ENCODE measurements at regions not wholly inside any gene's neighbourhood (a gene's known extent, or its start where the extent isn't known, plus 50 kb on each side); places are given as distances from the start of the nearest gene placed in this dataset.

- H3K23me2 ChIP-seq (ENCODE audit: low read depth, low read length): peaks cover 6% of the 10 kb centered on the region; the same call in 1 of the 2 replicates
- peaks cover 0 to 6% (median 3%) of the 10 kb centered on the region in 4 experiments; a peak in 2 of 7 replicates for H3K27me3 ChIP-seq (replicated peaks in 1 of 4; ENCODE audit: control insufficient read depth in 3 of 4, extremely low read depth in 1 of 4, insufficient read depth in 3 of 4, low read length in 3 of 4)
- H3K14ac ChIP-seq (ENCODE audit: insufficient read length): no peak overlapping the region
- peaks cover 0 to 3% of the 10 kb centered on the region in 2 experiments; a peak in 1 of 4 replicates for H3K9me3 ChIP-seq (ENCODE audit: insufficient read depth in 2 of 2, low read depth in 1 of 2, low read length in 1 of 2)
- H3K4me1 ChIP-seq (replicated peaks in 1 of 4; ENCODE audit: control insufficient read depth in 3 of 4, insufficient read depth in 4 of 4, low read length in 3 of 4): peaks cover 0 to 6% (median 4%) of the 10 kb centered on the region in 4 experiments; a peak in 4 of 7 replicates
- H4K20me1 ChIP-seq (replicated peaks in 1 of 2; ENCODE audit: control insufficient read depth in 1 of 2, insufficient read depth in 2 of 2, low read length in 2 of 2): no peaks in the 10 kb centered on the region
- no peak overlapping the region for H2AK5ac ChIP-seq (ENCODE audit: low read depth, low read length)
- no peak overlapping the region for H4K8ac ChIP-seq (ENCODE audit: extremely low read depth, insufficient read depth, low read length)
- DNase-seq (ENCODE audit: low read depth in 1 of 2, low spot score in 2 of 2) (no peak), FAIRE-seq (no peak)
- H2BK5ac ChIP-seq (ENCODE audit: low read depth, low read length): no peak overlapping the region
- no peak overlapping the region for H2BK15ac ChIP-seq (ENCODE audit: low read length)
- no peaks in the 10 kb centered on the region for H3K36me3 ChIP-seq (ENCODE audit: control insufficient read depth in 2 of 4, insufficient read depth in 4 of 4, low read length in 3 of 4)
- H4K91ac ChIP-seq (replicated peaks; ENCODE audit: insufficient read length, low read length): no peak overlapping the region
- no peak overlapping the region for H4K5ac ChIP-seq (ENCODE audit: insufficient read length, low read depth, low read length)
- H3K4ac ChIP-seq (replicated peaks; ENCODE audit: insufficient read length, low read depth, low read length): no peak overlapping the region
- H3K4me2 ChIP-seq (ENCODE audit: insufficient read depth in 1 of 2, low read depth in 2 of 2, low read length in 2 of 2): no peak overlapping the region
- H2BK12ac ChIP-seq (ENCODE audit: low read depth, low read length): 0 out of 2 replicates have a peak overlapping the region, but pooled peaks have one; percentile 53
- no peak overlapping the region for H2AFZ ChIP-seq (ENCODE audit: low read length)
- H2BK20ac ChIP-seq (ENCODE audit: low read length): peak overlapping the region; percentile 9; the same call in 1 of the 2 replicates
- ChIA-PET POLR2A (ENCODE audit: partially characterized antibody) (no interaction called here), CTCF (ENCODE audit: partially characterized antibody) (interaction anchor here (0.7 to 1.5 kb wide), 4 partner anchors 15 to 938 kb away, joined by 3 to 4 read pairs (median 3); no protein-coding TSS in a partner anchor)
- H2BK120ac ChIP-seq (replicated peaks; ENCODE audit: low read depth, low read length): no peak overlapping the region
- no peaks in the 10 kb centered on the region for H3K79me1 ChIP-seq (ENCODE audit: low read depth, low read length)
- no peak overlapping the region for H3K27ac ChIP-seq (ENCODE audit: low read depth, low read length)
- H3K4me3 ChIP-seq (ENCODE audit: extremely low read depth in 1 of 4, insufficient read depth in 2 of 4, low read depth in 3 of 4, low read length in 4 of 4): no peak overlapping the region
- H3K9ac ChIP-seq (replicated peaks in 1 of 4; ENCODE audit: extremely low read depth in 1 of 4, low read depth in 3 of 4, low read length in 3 of 4): no peak overlapping the region
- no peak overlapping the region for H3K56ac ChIP-seq (replicated peaks; ENCODE audit: insufficient read length, low read depth, low read length)
- H3K79me2 ChIP-seq (ENCODE audit: control insufficient read depth in 1 of 2, insufficient read depth in 2 of 2, low read length in 2 of 2): no peaks in the 10 kb centered on the region
- 84% methylated on average over 10 of the region's 10 CpGs; no CpG with 5 or more reads in 1 of the 2 experiments for WGBS, 2 experiments (ENCODE audit: extremely low coverage in 1 of 2, insufficient coverage in 1 of 2, insufficient read length in 1 of 2, insufficient replicate concordance in 2 of 2, low coverage in 1 of 2, low lambda C conversion rate in 2 of 2, missing lambda C conversion rate in 1 of 2)
- H3K23ac ChIP-seq (ENCODE audit: insufficient read length): no peak overlapping the region
- no peak overlapping the region for H3K18ac ChIP-seq (ENCODE audit: extremely low read depth, low read length)
- TF ChIP-seq CHD1 (IDR thresholded peaks at IDR 0.05; ENCODE audit: low read depth, low read length) (no peak), CBX8 (IDR thresholded peaks at IDR 0.05; ENCODE audit: borderline replicate concordance, low read depth, low read length) (no peak), CTCF (IDR thresholded peaks at IDR 0.05; ENCODE audit: control extremely low read depth in 1 of 3, insufficient read depth in 1 of 3, low read depth in 1 of 3, low read length in 3 of 3) (no peak), SP1 (IDR thresholded peaks at IDR 0.05; ENCODE audit: low read depth, low read length) (no peak), KDM4A (IDR thresholded peaks at IDR 0.05; ENCODE audit: low read depth, low read length, severe bottlenecking) (no peak), FOSL1 (IDR thresholded peaks at IDR 0.05; ENCODE audit: insufficient read depth, low read depth, low read length) (no peak), HDAC2 (IDR thresholded peaks at IDR 0.05; ENCODE audit: borderline replicate concordance in 1 of 2, low read depth in 2 of 2, low read length in 2 of 2) (no peak), ASH2L (IDR thresholded peaks at IDR 0.05; ENCODE audit: low read length) (no peak), EP300 (IDR thresholded peaks at IDR 0.05; ENCODE audit: borderline replicate concordance in 1 of 2, low read depth in 2 of 2, low read length in 2 of 2) (no peak), CREB1 (IDR thresholded peaks at IDR 0.05) (no peak), POU5F1 (IDR thresholded peaks at IDR 0.05; ENCODE audit: low read depth, low read length) (no peak), RXRA (IDR thresholded peaks at IDR 0.05; ENCODE audit: insufficient read depth, low read depth, low read length) (no peak)
These were observed 104.4 kb upstream of the TMEM132D start for GRCh38 chr12:130008241-130008640.

Measured in H1 (cell line).